ENCODE measurements at regions not wholly inside any gene's neighbourhood (a gene's known extent, or its start where the extent isn't known, plus 50 kb on each side); places are given as distances from the start of the nearest gene placed in this dataset.
"Not testable (repeated sequence)": the region's sequence is repeated elsewhere in the genome, so short reads cannot be mapped to it uniquely, and the experiment has no call there.

- no peak overlapping the region for H3K4me3 ChIP-seq (ENCODE audit: low read depth, low read length)
- no peak for DNase-seq (ENCODE audit: low read depth)
- TF ChIP-seq CTCF (conservative IDR thresholded peaks at IDR 0.05; ENCODE audit: low read depth, low read length), result no peak
These were observed 83.6 kb upstream of the CHD6 start for GRCh38 chr20:41701588-41702348.

DNA sequence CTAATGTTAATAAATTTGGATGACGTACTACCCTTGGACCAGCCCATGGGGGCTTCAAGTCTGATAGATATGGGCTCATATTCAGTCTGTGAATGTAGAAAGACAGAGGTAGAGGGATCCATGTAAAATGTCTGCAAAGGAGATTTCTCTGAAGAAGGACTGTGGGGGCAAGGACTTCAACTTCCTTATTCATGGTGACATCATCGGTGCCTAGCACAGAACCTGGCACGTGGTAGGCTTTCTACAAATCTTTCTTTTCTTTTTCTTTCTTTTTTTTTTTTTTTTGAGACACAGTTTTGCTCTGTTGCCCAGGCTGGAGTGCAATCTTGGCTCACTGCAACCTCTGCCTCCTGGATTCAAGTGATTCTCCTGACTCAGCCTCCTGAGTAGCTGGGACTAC is 81.5 kb upstream of the CHD6 start:
- not testable (repeated sequence) for DNase-seq (ENCODE audit: low read depth); H3K4me3 ChIP-seq (ENCODE audit: low read depth, low read length)

GRCh38 chr20:41697861-41698559 is 79.8 kb upstream of the CHD6 start:
- DNase-seq (ENCODE audit: low read depth), result peak; percentile 63
- peak; percentile 84 for TF ChIP-seq CTCF (conservative IDR thresholded peaks at IDR 0.05; ENCODE audit: low read depth, low read length)
- H3K4me3 ChIP-seq (ENCODE audit: low read depth, low read length), result no peak overlapping the region

DNA sequence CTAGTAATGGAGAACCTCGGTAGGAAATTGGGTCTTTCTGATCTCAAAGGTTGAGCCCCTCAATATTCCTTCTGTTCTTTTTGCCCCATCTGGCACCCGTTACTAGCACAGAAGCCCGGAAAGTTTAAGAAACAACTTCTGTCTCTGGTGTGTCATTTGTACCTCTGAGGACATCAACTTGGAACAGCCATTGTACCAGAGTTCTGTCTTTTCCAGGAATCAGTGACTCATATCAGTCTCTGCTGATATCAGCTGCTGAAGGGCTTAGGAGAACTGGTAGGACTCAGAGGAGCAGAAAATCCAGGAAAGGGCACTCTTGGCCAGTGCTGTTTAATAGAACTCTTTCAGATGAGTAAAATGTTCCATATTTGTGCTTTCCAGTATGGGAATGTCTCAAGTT is 78.3 kb upstream of the CHD6 start:
- no peak for DNase-seq (ENCODE audit: low read depth)
- no peak overlapping the region for H3K4me3 ChIP-seq (ENCODE audit: low read depth, low read length)
- no peak for TF ChIP-seq CTCF (conservative IDR thresholded peaks at IDR 0.05; ENCODE audit: low read depth, low read length)

- no peak overlapping the region for H3K4me3 ChIP-seq (ENCODE audit: low read depth, low read length)
- no peak for TF ChIP-seq CTCF (conservative IDR thresholded peaks at IDR 0.05; ENCODE audit: low read depth, low read length)
- DNase-seq (ENCODE audit: low read depth), result no peak
These were observed 76.6 kb upstream of the CHD6 start for GRCh38 chr20:41694796-41695195.

DNA sequence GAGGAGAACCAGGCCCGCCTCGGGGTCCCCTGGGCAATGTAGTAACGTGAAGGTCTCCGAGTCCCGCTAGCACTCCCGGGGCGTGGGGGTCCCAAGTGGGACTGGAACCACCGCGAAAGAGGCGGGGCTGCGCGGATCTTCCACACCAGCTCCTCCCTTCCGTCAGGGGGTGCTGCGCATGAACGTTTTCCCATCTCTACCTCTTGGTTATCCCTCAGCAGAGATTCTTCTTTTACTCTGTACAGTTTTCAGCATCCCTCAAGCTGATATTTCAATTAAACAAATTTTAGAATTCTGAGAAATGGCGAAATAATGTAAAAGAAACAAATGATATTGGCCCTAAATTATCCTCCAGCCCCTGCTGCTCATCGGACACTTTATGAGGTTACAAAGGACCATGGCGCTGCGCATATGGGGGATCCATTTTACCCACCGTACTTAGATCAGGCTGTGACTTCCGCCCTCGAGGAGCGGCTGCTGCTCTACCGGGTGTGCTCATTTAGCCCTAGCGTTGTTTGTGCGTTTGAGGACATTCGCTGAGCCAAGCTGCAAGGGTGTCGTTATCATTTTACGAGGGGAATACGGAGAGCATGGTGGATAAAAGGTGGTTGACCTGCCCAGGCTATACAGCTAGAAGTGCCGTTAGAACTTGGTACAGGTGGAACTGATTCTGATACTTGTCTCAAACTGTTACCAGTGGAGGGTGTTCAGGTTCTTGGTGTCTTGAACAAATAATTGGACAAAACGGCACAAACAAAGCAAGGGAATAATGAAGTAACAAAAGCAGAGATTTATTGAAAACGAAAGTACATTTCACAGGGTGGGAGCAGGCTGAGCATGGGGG is 75.2 kb upstream of the CHD6 start:
- peak; percentile 66 for TF ChIP-seq CTCF (conservative IDR thresholded peaks at IDR 0.05; ENCODE audit: low read depth, low read length)
- peak overlapping the region; percentile 81 for H3K4me3 ChIP-seq (ENCODE audit: low read depth, low read length)
- DNase-seq (ENCODE audit: low read depth), result peak; percentile 94

- TF ChIP-seq CTCF (conservative IDR thresholded peaks at IDR 0.05; ENCODE audit: low read depth, low read length), result no peak
- peak; percentile 75 for DNase-seq (ENCODE audit: low read depth)
- peak overlapping the region; percentile 81 for H3K4me3 ChIP-seq (ENCODE audit: low read depth, low read length)
These were observed 74.4 kb upstream of the CHD6 start for GRCh38 chr20:41692479-41693135.

Measured in choroid plexus epithelial cell (primary cell).